ENCODE measurements at regions not wholly inside any gene's neighbourhood (a gene's known extent, or its start where the extent isn't known, plus 50 kb on each side); places are given as distances from the start of the nearest gene placed in this dataset.
"Not testable (repeated sequence)": the region's sequence is repeated elsewhere in the genome, so short reads cannot be mapped to it uniquely, and the experiment has no call there.

- no peak for DNase-seq (ENCODE audit: low spot score)
These were observed 676.7 kb upstream of the SOX9 start for GRCh38 chr17:71444078-71444477.

- DNase-seq (ENCODE audit: low spot score) = no peak
These were observed 674.0 kb upstream of the SOX9 start for GRCh38 chr17:71446645-71447437.

GRCh38 chr17:71447644-71448043, 673.2 kb upstream of the SOX9 start:
- DNase-seq (ENCODE audit: low spot score) = no peak

GRCh38 chr17:71450657-71451056, 670.2 kb upstream of the SOX9 start:
- DNase-seq (ENCODE audit: low spot score) = not testable (repeated sequence)

- no peak for DNase-seq (ENCODE audit: low spot score)
These were observed 666.9 kb upstream of the SOX9 start for GRCh38 chr17:71453876-71454422.

- DNase-seq (ENCODE audit: low spot score) = no peak
These were observed 665.6 kb upstream of the SOX9 start for GRCh38 chr17:71455219-71455618.

GRCh38 chr17:71458322-71458721, 662.5 kb upstream of the SOX9 start:
- DNase-seq (ENCODE audit: low spot score) = no peak

GRCh38 chr17:71460943-71461342, 659.9 kb upstream of the SOX9 start:
- no peak for DNase-seq (ENCODE audit: low spot score)

- no peak for DNase-seq (ENCODE audit: low spot score)
These were observed 659.2 kb upstream of the SOX9 start for GRCh38 chr17:71461498-71462169.

- no peak for DNase-seq (ENCODE audit: low spot score)
These were observed 656.6 kb upstream of the SOX9 start for GRCh38 chr17:71464241-71464640.

GRCh38 chr17:71464751-71465150, 656.1 kb upstream of the SOX9 start:
- DNase-seq (ENCODE audit: low spot score) = no peak

GRCh38 chr17:71467719-71468118, 653.1 kb upstream of the SOX9 start:
- DNase-seq (ENCODE audit: low spot score) = no peak

GRCh38 chr17:71470062-71470461, 650.8 kb upstream of the SOX9 start:
- DNase-seq (ENCODE audit: low spot score) = no peak

- no peak for DNase-seq (ENCODE audit: low spot score)
These were observed 647.7 kb upstream of the SOX9 start for GRCh38 chr17:71472809-71473789.

- DNase-seq (ENCODE audit: low spot score) = no peak
These were observed 643.5 kb upstream of the SOX9 start for GRCh38 chr17:71477356-71477755.

GRCh38 chr17:71480099-71480498, 640.7 kb upstream of the SOX9 start:
- DNase-seq (ENCODE audit: low spot score) = no peak

- DNase-seq (ENCODE audit: low spot score) = no peak
These were observed 638.2 kb upstream of the SOX9 start for GRCh38 chr17:71482625-71483024.

- no peak for DNase-seq (ENCODE audit: low spot score)
These were observed 636.3 kb upstream of the SOX9 start for GRCh38 chr17:71484546-71484945.

- no peak for DNase-seq (ENCODE audit: low spot score)
These were observed 635.4 kb upstream of the SOX9 start for GRCh38 chr17:71485426-71485825.

GRCh38 chr17:71486261-71486660, 634.6 kb upstream of the SOX9 start:
- no peak for DNase-seq (ENCODE audit: low spot score)

GRCh38 chr17:71488851-71489250, 632.0 kb upstream of the SOX9 start:
- DNase-seq (ENCODE audit: low spot score) = no peak
